WI38 (cell line): ENCODE measurements at regions not wholly inside any gene's neighbourhood (a gene's known extent, or its start where the extent isn't known, plus 50 kb on each side); places are given as distances from the start of the nearest gene placed in this dataset.

ENCODE experiments used
- H3K4me3 ChIP-seq: 2 replicates; pipeline ENCODE4 v1.5.1; 2011; ENCODE audit warnings: low read depth, mild to moderate bottlenecking, control low read depth, low read length
- TF ChIP-seq, protein P1 (sequence below): IDR thresholded peaks from 2 replicates; pipeline ENCODE4 v1.5.1; 2012; ENCODE audit warnings: low read depth, mild to moderate bottlenecking, control low read depth, low read length

DNA sequence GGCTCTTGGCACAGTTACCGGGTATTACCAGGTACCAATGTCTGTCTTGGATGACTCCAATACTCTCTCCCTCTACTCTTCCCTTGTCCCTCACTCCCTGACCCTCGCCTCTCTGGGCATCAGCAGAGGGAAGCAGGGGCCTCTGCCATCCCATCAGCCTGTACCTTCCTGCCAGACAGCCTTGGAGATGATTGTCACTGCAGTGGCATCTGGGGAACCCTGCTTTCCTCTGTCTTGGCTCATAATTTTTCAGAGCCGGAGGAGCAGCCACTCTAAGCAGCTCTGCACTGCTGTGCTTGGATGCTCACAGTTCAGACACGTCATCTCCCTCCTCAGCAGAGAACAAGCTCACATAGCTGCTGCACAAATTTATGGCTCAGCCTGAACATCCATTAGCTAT lies 274.1 kb downstream of the SMARCA2 start:
- H3K4me3 ChIP-seq: no peak overlapping the region
- TF ChIP-seq, protein P1, sequence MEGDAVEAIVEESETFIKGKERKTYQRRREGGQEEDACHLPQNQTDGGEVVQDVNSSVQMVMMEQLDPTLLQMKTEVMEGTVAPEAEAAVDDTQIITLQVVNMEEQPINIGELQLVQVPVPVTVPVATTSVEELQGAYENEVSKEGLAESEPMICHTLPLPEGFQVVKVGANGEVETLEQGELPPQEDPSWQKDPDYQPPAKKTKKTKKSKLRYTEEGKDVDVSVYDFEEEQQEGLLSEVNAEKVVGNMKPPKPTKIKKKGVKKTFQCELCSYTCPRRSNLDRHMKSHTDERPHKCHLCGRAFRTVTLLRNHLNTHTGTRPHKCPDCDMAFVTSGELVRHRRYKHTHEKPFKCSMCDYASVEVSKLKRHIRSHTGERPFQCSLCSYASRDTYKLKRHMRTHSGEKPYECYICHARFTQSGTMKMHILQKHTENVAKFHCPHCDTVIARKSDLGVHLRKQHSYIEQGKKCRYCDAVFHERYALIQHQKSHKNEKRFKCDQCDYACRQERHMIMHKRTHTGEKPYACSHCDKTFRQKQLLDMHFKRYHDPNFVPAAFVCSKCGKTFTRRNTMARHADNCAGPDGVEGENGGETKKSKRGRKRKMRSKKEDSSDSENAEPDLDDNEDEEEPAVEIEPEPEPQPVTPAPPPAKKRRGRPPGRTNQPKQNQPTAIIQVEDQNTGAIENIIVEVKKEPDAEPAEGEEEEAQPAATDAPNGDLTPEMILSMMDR: no peak

- no peak overlapping the region for H3K4me3 ChIP-seq
- TF ChIP-seq, protein P1: no peak
Observed at GRCh38 chr9:2290382-2290781, 275.2 kb downstream of the SMARCA2 start.

GRCh38 chr9:2291980-2292704 lies 277.0 kb downstream of the SMARCA2 start:
- H3K4me3 ChIP-seq: no peak overlapping the region
- TF ChIP-seq, protein P1: no peak

GRCh38 chr9:2292733-2293132 lies 277.6 kb downstream of the SMARCA2 start:
- H3K4me3 ChIP-seq: no peak overlapping the region
- TF ChIP-seq, protein P1: no peak

DNA sequence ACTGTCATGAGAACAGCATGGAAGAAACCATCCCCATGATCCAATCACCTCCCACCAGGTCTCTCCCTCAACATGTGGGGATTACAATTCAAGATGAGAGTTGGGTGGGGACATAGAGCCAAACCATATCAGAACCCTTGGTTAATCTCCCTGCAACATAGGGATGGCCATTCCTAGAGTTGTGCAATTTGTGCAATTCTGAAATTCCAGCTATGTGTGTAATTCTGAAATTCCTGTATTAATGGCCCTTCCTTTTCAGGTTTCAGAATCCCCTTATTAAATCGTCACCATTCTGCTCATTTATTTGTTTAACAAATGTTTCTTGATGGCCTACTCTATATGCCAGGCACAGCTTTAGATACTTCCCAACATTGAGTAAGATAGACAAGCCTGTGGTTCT lies 282.6 kb downstream of the SMARCA2 start:
- TF ChIP-seq, protein P1: no peak

DNA sequence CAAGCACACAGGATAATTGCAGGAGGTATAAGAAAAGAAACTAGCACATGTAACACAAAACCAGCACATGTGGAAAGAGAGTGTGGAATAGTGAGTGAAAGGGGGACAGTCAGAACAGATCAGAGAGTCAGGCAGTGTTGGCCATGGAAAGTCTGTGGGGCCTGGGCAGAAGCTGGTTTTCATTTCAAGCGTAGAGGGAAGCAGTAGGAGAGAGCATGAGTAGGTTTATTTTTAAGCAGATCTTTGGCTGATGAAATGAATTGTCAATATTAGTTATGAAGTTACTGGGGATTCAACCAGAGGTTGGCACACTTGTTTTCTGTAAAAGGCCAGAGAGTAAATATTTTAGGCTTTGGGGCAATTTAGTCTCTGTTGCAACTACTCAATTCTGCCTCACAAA lies 283.1 kb downstream of the SMARCA2 start:
- no peak overlapping the region for H3K4me3 ChIP-seq
- TF ChIP-seq, protein P1: no peak

More for the DNA sequence above, 282.6 kb downstream of the SMARCA2 start:
- H3K4me3 ChIP-seq: no peak overlapping the region

DNA sequence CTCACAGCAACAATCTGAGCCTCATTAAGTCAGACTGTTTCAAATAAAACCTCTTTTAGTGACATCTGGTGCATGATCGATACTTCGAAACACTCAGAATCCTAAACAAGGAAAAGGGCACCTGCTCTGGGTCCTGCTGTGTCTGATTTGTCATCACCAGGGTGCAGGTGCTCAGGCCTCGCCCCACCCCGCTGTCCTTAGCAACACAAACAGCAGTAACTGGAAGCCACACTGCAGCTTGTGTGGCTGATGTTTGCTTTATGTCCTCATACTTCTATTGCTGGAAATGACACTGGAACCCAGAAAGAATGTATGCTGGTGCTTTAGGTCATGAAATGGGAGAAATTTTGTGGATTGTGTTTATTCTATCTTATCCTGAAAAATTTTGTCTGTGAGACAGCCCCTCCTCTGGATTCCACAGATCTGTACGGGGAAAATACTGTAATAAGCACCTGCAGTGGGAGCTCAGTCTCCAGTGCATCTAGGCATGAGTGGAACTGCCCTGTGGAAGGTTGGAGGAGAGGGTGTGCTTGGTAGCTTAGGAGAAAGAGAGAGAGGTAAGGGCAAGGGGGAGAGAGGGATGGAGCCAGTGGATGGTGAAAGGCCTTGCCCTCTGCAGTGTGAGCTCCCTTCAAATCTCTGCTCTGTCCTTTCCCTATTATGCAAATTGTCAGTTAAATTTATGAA lies 284.2 kb downstream of the SMARCA2 start:
- TF ChIP-seq, protein P1: no peak
- H3K4me3 ChIP-seq: no peak overlapping the region
